Mesendoderm (in vitro differentiated cells): ENCODE measurements at regions not wholly inside any gene's neighbourhood (a gene's known extent, or its start where the extent isn't known, plus 50 kb on each side); places are given as distances from the start of the nearest gene placed in this dataset.

Source experiments
- DNase-seq: peaks from one replicate; pipeline ENCODE4 v3.0.0; 2013
- H2AK5ac ChIP-seq: 2 replicates; pipeline ENCODE4 v1.6.1; 2013; ENCODE audit warnings: low read length, inconsistent platforms
- H2BK120ac ChIP-seq: 2 replicates; pipeline ENCODE4 v1.6.1; 2013; ENCODE audit warnings: low read depth, mild to moderate bottlenecking, low read length, moderate library complexity, mixed read lengths
- H2BK15ac ChIP-seq: replicated peaks from 2 replicates; pipeline ENCODE4 v1.6.1; 2013; ENCODE audit warnings: low read depth, mild to moderate bottlenecking, moderate library complexity
- H2BK5ac ChIP-seq: 2 replicates; pipeline ENCODE4 v1.6.1; 2013; ENCODE audit warnings: low read length, inconsistent platforms
- H3K18ac ChIP-seq: 2 replicates; pipeline ENCODE4 v1.6.1; 2013; ENCODE audit warnings: mild to moderate bottlenecking, low read length, mixed read lengths
- H3K23ac ChIP-seq: one replicate; pipeline ENCODE4 v1.6.1; 2013; ENCODE audit warnings: low read length
- H3K27ac ChIP-seq: 2 replicates; pipeline ENCODE4 v1.5.1; 2013; ENCODE audit warnings: low read depth, mild to moderate bottlenecking, inconsistent platforms, low read length, moderate library complexity
- H3K27me3 ChIP-seq: 2 replicates; pipeline ENCODE4 v1.6.1; 2013; ENCODE audit warnings: low read length, control low read depth, mild to moderate bottlenecking, inconsistent platforms; ENCODE audit not compliant: insufficient read depth, poor library complexity
- H3K36me3 ChIP-seq: 2 replicates; pipeline ENCODE4 v1.6.1; 2013; ENCODE audit warnings: low read length, inconsistent platforms; ENCODE audit not compliant: control insufficient read depth, insufficient read depth
- H3K4ac ChIP-seq: one replicate; pipeline ENCODE4 v1.6.1; 2013; ENCODE audit warnings: low read depth, mild to moderate bottlenecking, low read length, moderate library complexity
- H3K4me1 ChIP-seq: 2 replicates; pipeline ENCODE4 v1.6.1; 2013; ENCODE audit warnings: low read depth, low read length, inconsistent platforms; ENCODE audit not compliant: control insufficient read depth
- H3K4me2 ChIP-seq: 2 replicates; pipeline ENCODE4 v1.6.1; 2013; ENCODE audit warnings: low read length
- H3K4me3 ChIP-seq: 2 replicates; pipeline ENCODE4 v1.5.1; 2013; ENCODE audit warnings: mild to moderate bottlenecking, low read length
- H3K56ac ChIP-seq: one replicate; pipeline ENCODE4 v1.6.1; 2013; ENCODE audit warnings: low read length
- H3K79me1 ChIP-seq: 2 replicates; pipeline ENCODE4 v1.6.1; 2013; ENCODE audit warnings: low read length, inconsistent platforms
- H3K79me2 ChIP-seq: 2 replicates; pipeline ENCODE4 v1.6.1; 2013; ENCODE audit warnings: mild to moderate bottlenecking, low read length; ENCODE audit not compliant: control insufficient read depth, insufficient read depth
- H3K9ac ChIP-seq: 2 replicates; pipeline ENCODE4 v1.6.1; 2013; ENCODE audit warnings: low read length, inconsistent platforms
- H4K5ac ChIP-seq: one replicate; pipeline ENCODE4 v1.6.1; 2013; ENCODE audit warnings: low read length
- H4K8ac ChIP-seq: one replicate; pipeline ENCODE4 v1.6.1; 2013; ENCODE audit warnings: low read depth, mild to moderate bottlenecking, control low read depth, low read length, moderate library complexity
- WGBS: extraction: QIAGEN DNeasy Blood & Tissue Kit; methylation state at CpG from one replicate; pipeline ENCODE4 v1.1.7; 2013; ENCODE audit warnings: low lambda C conversion rate, missing lambda C conversion rate; ENCODE audit not compliant: insufficient coverage; ENCODE audit errors: extremely low coverage; 5-methylcytosine and 5-hydroxymethylcytosine counted together

- H3K36me3 ChIP-seq = no peaks in the 10 kb centered on the region
- H3K23ac ChIP-seq = no peak overlapping the region
- H3K79me1 ChIP-seq = no peaks in the 10 kb centered on the region
- no peak overlapping the region for H4K8ac ChIP-seq
- H4K5ac ChIP-seq = no peak overlapping the region
- H2BK120ac ChIP-seq = no peak overlapping the region
- no peak overlapping the region for H3K9ac ChIP-seq
- no peaks in the 10 kb centered on the region for H3K27me3 ChIP-seq
- H3K27ac ChIP-seq = no peak overlapping the region
- H3K4me2 ChIP-seq = no peak overlapping the region
- DNase-seq = no peak
- no peak overlapping the region for H2BK5ac ChIP-seq
- H3K79me2 ChIP-seq = no peaks in the 10 kb centered on the region
- no peak overlapping the region for H3K56ac ChIP-seq
- H3K4ac ChIP-seq = no peak overlapping the region
- no peak overlapping the region for H2AK5ac ChIP-seq
- WGBS = no CpG with 5 or more reads among the region's 9 CpGs
- no peak overlapping the region for H3K4me3 ChIP-seq
- H3K18ac ChIP-seq = no peak overlapping the region
- H3K4me1 ChIP-seq = no peaks in the 10 kb centered on the region
- no peak overlapping the region for H2BK15ac ChIP-seq
These were observed 451.5 kb upstream of the CHST9 start for GRCh38 chr18:27636576-27637085.

- WGBS = no CpG with 5 or more reads among the region's 1 CpG
- Histone ChIP-seq H3K4me1 (peaks cover 2% of the 10 kb centered on the region), H3K27me3 (no peaks in the 10 kb centered on the region), H3K56ac (no peak overlapping the region), H2BK15ac (no peak overlapping the region), H3K79me2 (no peaks in the 10 kb centered on the region), H3K23ac (no peak overlapping the region), H3K4ac (no peak overlapping the region), H3K79me1 (no peaks in the 10 kb centered on the region), H3K4me3 (no peak overlapping the region), H2BK120ac (no peak overlapping the region), H2AK5ac (no peak overlapping the region), H3K18ac (no peak overlapping the region), H3K4me2 (no peak overlapping the region), H3K36me3 (no peaks in the 10 kb centered on the region), H3K27ac (no peak overlapping the region), H4K8ac (no peak overlapping the region), H3K9ac (no peak overlapping the region), H4K5ac (no peak overlapping the region), H2BK5ac (no peak overlapping the region)
- DNase-seq = no peak
These were observed 447.6 kb upstream of the CHST9 start for GRCh38 chr18:27632706-27633105.

GRCh38 chr18:27627927-27628326, 442.8 kb upstream of the CHST9 start:
- Histone ChIP-seq H3K23ac (no peak overlapping the region), H3K36me3 (no peaks in the 10 kb centered on the region), H2BK5ac (no peak overlapping the region), H3K4me3 (no peak overlapping the region), H3K4me1 (peaks cover 2% of the 10 kb centered on the region), H3K18ac (no peak overlapping the region), H3K27ac (no peak overlapping the region), H3K56ac (no peak overlapping the region), H4K8ac (no peak overlapping the region), H3K79me2 (no peaks in the 10 kb centered on the region), H2BK120ac (no peak overlapping the region), H3K4ac (no peak overlapping the region), H3K79me1 (no peaks in the 10 kb centered on the region), H2BK15ac (no peak overlapping the region), H3K9ac (no peak overlapping the region), H2AK5ac (no peak overlapping the region), H3K4me2 (no peak overlapping the region), H4K5ac (no peak overlapping the region), H3K27me3 (no peaks in the 10 kb centered on the region)
- DNase-seq = peak; percentile 59
- no CpG with 5 or more reads among the region's 4 CpGs for WGBS

GRCh38 chr18:27621236-27621890, 436.3 kb upstream of the CHST9 start:
- Histone ChIP-seq H3K18ac (peak overlapping the region; percentile 39), H2BK5ac (no peak overlapping the region), H3K9ac (no peak overlapping the region), H3K27ac (no peak overlapping the region), H3K79me2 (no peaks in the 10 kb centered on the region), H3K4me2 (no peak overlapping the region), H3K27me3 (no peaks in the 10 kb centered on the region), H3K23ac (no peak overlapping the region), H3K36me3 (no peaks in the 10 kb centered on the region), H3K4me1 (no peaks in the 10 kb centered on the region), H2BK15ac (no peak overlapping the region), H3K79me1 (no peaks in the 10 kb centered on the region), H3K4ac (no peak overlapping the region), H3K4me3 (no peak overlapping the region), H2BK120ac (no peak overlapping the region), H2AK5ac (no peak overlapping the region), H4K5ac (no peak overlapping the region), H4K8ac (no peak overlapping the region), H3K56ac (no peak overlapping the region)
- WGBS = no CpG with 5 or more reads among the region's 2 CpGs
- DNase-seq = no peak

- H3K4me2 ChIP-seq = no peak overlapping the region
- DNase-seq = peak; percentile 34
- H3K79me2 ChIP-seq = no peaks in the 10 kb centered on the region
- H3K36me3 ChIP-seq = no peaks in the 10 kb centered on the region
- H3K56ac ChIP-seq = no peak overlapping the region
- no peak overlapping the region for H3K27ac ChIP-seq
- no peak overlapping the region for H2BK5ac ChIP-seq
- H2BK120ac ChIP-seq = no peak overlapping the region
- no peak overlapping the region for H2AK5ac ChIP-seq
- no peak overlapping the region for H3K9ac ChIP-seq
- no peak overlapping the region for H3K18ac ChIP-seq
- no peak overlapping the region for H3K4me3 ChIP-seq
- H4K5ac ChIP-seq = no peak overlapping the region
- no CpG with 5 or more reads among the region's 4 CpGs for WGBS
- H2BK15ac ChIP-seq = no peak overlapping the region
- no peaks in the 10 kb centered on the region for H3K4me1 ChIP-seq
- no peaks in the 10 kb centered on the region for H3K79me1 ChIP-seq
- no peaks in the 10 kb centered on the region for H3K27me3 ChIP-seq
- H4K8ac ChIP-seq = no peak overlapping the region
- H3K23ac ChIP-seq = no peak overlapping the region
- no peak overlapping the region for H3K4ac ChIP-seq
These were observed 434.8 kb upstream of the CHST9 start for GRCh38 chr18:27619906-27620305.
